DOHH2 (cell line): ENCODE measurements at regions not wholly inside any gene's neighbourhood (a gene's known extent, or its start where the extent isn't known, plus 50 kb on each side); places are given as distances from the start of the nearest gene placed in this dataset.
A peak's percentile ranks its signal among the peaks of the same experiment; 100 is the strongest.

Experiments
- H3F3A ChIP-seq: fragments of 200-600 bp; sonication (generic), shearing (Covaris generic); 2 replicates; pipeline ENCODE4 v1.6.0; 2016; ENCODE audit warnings: antibody characterized with exemption, mild to moderate bottlenecking; ENCODE audit not compliant: control insufficient read depth, insufficient read depth
- H3K27ac ChIP-seq: fragments of 200-600 bp; sonication (generic); 2 replicates; pipeline ENCODE4 v1.5.1; 2014; ENCODE audit warnings: low read depth, mild to moderate bottlenecking, low read length, moderate library complexity
- H3K27me3 ChIP-seq: fragments of 200-600 bp; sonication (generic); 2 replicates; pipeline ENCODE4 v1.6.1; 2014; ENCODE audit warnings: mild to moderate bottlenecking, low read length, mixed read lengths; ENCODE audit not compliant: control insufficient read depth
- H3K36me3 ChIP-seq: fragments of 200-600 bp; sonication (generic); 2 replicates; pipeline ENCODE4 v1.6.1; 2014; ENCODE audit warnings: mild to moderate bottlenecking, low read length, moderate library complexity, mixed read lengths; ENCODE audit not compliant: control insufficient read depth
- H3K4me1 ChIP-seq: fragments of 200-600 bp; sonication (generic); 2 replicates; pipeline ENCODE4 v1.6.1; 2014; ENCODE audit warnings: mild to moderate bottlenecking, low read length, mixed read lengths; ENCODE audit not compliant: control insufficient read depth
- H3K4me2 ChIP-seq: fragments of 200-600 bp; sonication (generic); 2 replicates; pipeline ENCODE4 v1.6.0; 2014; ENCODE audit warnings: mild to moderate bottlenecking, low read length, moderate library complexity
- H3K4me3 ChIP-seq: fragments of 200-600 bp; sonication (generic); 2 replicates; pipeline ENCODE4 v1.5.1; 2014; ENCODE audit warnings: mild to moderate bottlenecking, low read length, mixed read lengths
- H3K79me2 ChIP-seq: fragments of 200-600 bp; sonication (generic); 2 replicates; pipeline ENCODE4 v1.6.1; 2014; ENCODE audit warnings: mild to moderate bottlenecking, low read length, mixed read lengths; ENCODE audit not compliant: control insufficient read depth
- H3K9me2 ChIP-seq: fragments of 200-600 bp; sonication (generic); replicated peaks from 2 replicates; pipeline ENCODE4 v1.6.1; 2014; ENCODE audit warnings: mild to moderate bottlenecking, low read length, mixed read lengths; ENCODE audit not compliant: control insufficient read depth
- H3K9me3 ChIP-seq: fragments of 200-600 bp; sonication (generic); 2 replicates; pipeline ENCODE4 v1.6.1; 2014; ENCODE audit warnings: antibody characterized with exemption, low read length, mixed read lengths; ENCODE audit not compliant: control insufficient read depth, insufficient read depth
- H4K20me1 ChIP-seq: fragments of 200-600 bp; sonication (generic); 2 replicates; pipeline ENCODE4 v1.6.0; 2014; ENCODE audit warnings: low read depth, mild to moderate bottlenecking, antibody characterized with exemption, low read length, moderate library complexity; ENCODE audit not compliant: control insufficient read depth, insufficient read depth
- CTCF ChIP-seq: fragments of 200-600 bp; sonication (generic); IDR thresholded peaks from one replicate; pipeline ENCODE4 v1.5.1; 2014; ENCODE audit warnings: antibody characterized with exemption, mild to moderate bottlenecking, low read depth, low read length; ENCODE audit not compliant: poor library complexity, severe bottlenecking
- EZH2phosphoT487 ChIP-seq: fragments of 200-600 bp; sonication (generic); IDR thresholded peaks from 2 replicates; pipeline ENCODE4 v1.6.1; 2017; ENCODE audit warnings: borderline replicate concordance, mild to moderate bottlenecking, antibody characterized with exemption, low read length, moderate library complexity, mixed read lengths

GRCh38 chr9:1939466-1939865, 75.7 kb upstream of the SMARCA2 start:
- no peak overlapping the region for H3K27ac ChIP-seq
- no peaks in the 10 kb centered on the region for H3K9me2 ChIP-seq
- H3K4me2 ChIP-seq = no peak overlapping the region
- H3K79me2 ChIP-seq = no peaks in the 10 kb centered on the region
- no peaks in the 10 kb centered on the region for H4K20me1 ChIP-seq
- no peaks in the 10 kb centered on the region for H3K36me3 ChIP-seq
- H3K9me3 ChIP-seq = no peaks in the 10 kb centered on the region
- no peaks in the 10 kb centered on the region for H3K4me1 ChIP-seq
- H3K4me3 ChIP-seq = no peak overlapping the region
- no peaks in the 10 kb centered on the region for H3F3A ChIP-seq
- no peak for TF ChIP-seq CTCF
- TF ChIP-seq EZH2phosphoT487 = no peak
- H3K27me3 ChIP-seq = no peaks in the 10 kb centered on the region

GRCh38 chr9:1939926-1940368, 75.2 kb upstream of the SMARCA2 start:
- no peaks in the 10 kb centered on the region for H3K79me2 ChIP-seq
- H3K9me3 ChIP-seq = no peaks in the 10 kb centered on the region
- no peaks in the 10 kb centered on the region for H3K9me2 ChIP-seq
- no peak overlapping the region for H3K27ac ChIP-seq
- no peaks in the 10 kb centered on the region for H4K20me1 ChIP-seq
- H3K4me3 ChIP-seq = no peak overlapping the region
- H3K4me1 ChIP-seq = no peaks in the 10 kb centered on the region
- no peaks in the 10 kb centered on the region for H3F3A ChIP-seq
- no peaks in the 10 kb centered on the region for H3K27me3 ChIP-seq
- H3K4me2 ChIP-seq = no peak overlapping the region
- TF ChIP-seq EZH2phosphoT487 (no peak), CTCF (peak; percentile 75)
- no peaks in the 10 kb centered on the region for H3K36me3 ChIP-seq

GRCh38 chr9:1941989-1942388, 73.2 kb upstream of the SMARCA2 start:
- H3K4me1 ChIP-seq = no peaks in the 10 kb centered on the region
- H3F3A ChIP-seq = no peaks in the 10 kb centered on the region

More at GRCh38 chr9:1941989-1942388, 73.2 kb upstream of the SMARCA2 start:
- Histone ChIP-seq H4K20me1 (no peaks in the 10 kb centered on the region), H3K9me3 (no peaks in the 10 kb centered on the region), H3K27me3 (no peaks in the 10 kb centered on the region), H3K79me2 (no peaks in the 10 kb centered on the region), H3K4me3 (no peak overlapping the region), H3K9me2 (no peaks in the 10 kb centered on the region), H3K4me2 (no peak overlapping the region), H3K27ac (no peak overlapping the region), H3K36me3 (no peaks in the 10 kb centered on the region)
- TF ChIP-seq CTCF (no peak), EZH2phosphoT487 (no peak)
